Brain microvascular endothelial cell (primary cell): ENCODE measurements at regions not wholly inside any gene's neighbourhood (a gene's known extent, or its start where the extent isn't known, plus 50 kb on each side); places are given as distances from the start of the nearest gene placed in this dataset.
"Not testable (repeated sequence)": the region's sequence is repeated elsewhere in the genome, so short reads cannot be mapped to it uniquely, and the experiment has no call there.

Source experiments
- DNase-seq: peaks from one replicate; pipeline ENCODE4 v3.0.0-alpha.2; 2020
- H3K27ac ChIP-seq: fragments of 250-450 bp; sonication (Bioruptor Pico); 2 replicates; pipeline ENCODE4 v1.5.1; 2020; ENCODE audit warnings: mild to moderate bottlenecking, moderate library complexity
- H3K27me3 ChIP-seq: fragments of 250-450 bp; sonication (Bioruptor Pico); replicated peaks from 2 replicates; pipeline ENCODE4 v1.5.1; 2020; ENCODE audit warnings: mild to moderate bottlenecking
- H3K36me3 ChIP-seq: fragments of 250-450 bp; sonication (Bioruptor Pico); replicated peaks from 2 replicates; pipeline ENCODE4 v1.5.1; 2020; ENCODE audit warnings: mild to moderate bottlenecking
- H3K4me3 ChIP-seq: 2 replicates; pipeline ENCODE4 v1.5.1; 2011; ENCODE audit warnings: low read depth, mild to moderate bottlenecking, control low read depth, low read length, moderate library complexity
- CTCF ChIP-seq: IDR thresholded peaks from 2 replicates; pipeline ENCODE4 v1.5.1; 2011; ENCODE audit warnings: low read depth, mild to moderate bottlenecking, moderate library complexity, low read length, control low read depth, inconsistent platforms; ENCODE audit errors: missing control alignments
- in situ Hi-C: cut with HindIII; loops from 2 replicates; pipeline ENCODE4 v1.10.0; 2017; ENCODE audit warnings: low sequenced_read_pairs, low pct_ligation_motif_present

- DNase-seq, result no peak
- H3K4me3 ChIP-seq, result no peak overlapping the region
- no peak for TF ChIP-seq CTCF
- in situ Hi-C loops, result no loop called here
- H3K27ac ChIP-seq, result no peak overlapping the region
- no peaks in the 10 kb centered on the region for H3K27me3 ChIP-seq
- no peaks in the 10 kb centered on the region for H3K36me3 ChIP-seq
These were observed 143.1 kb downstream of the OTUD1 start for GRCh38 chr10:23581906-23582450.

- TF ChIP-seq CTCF, result no peak
- no peak overlapping the region for H3K27ac ChIP-seq
- no peak for DNase-seq
- no peak overlapping the region for H3K4me3 ChIP-seq
- H3K27me3 ChIP-seq, result no peaks in the 10 kb centered on the region
- no peaks in the 10 kb centered on the region for H3K36me3 ChIP-seq
- in situ Hi-C loops, result no loop called here
These were observed 145.5 kb downstream of the OTUD1 start for GRCh38 chr10:23584396-23584795.

- no peak overlapping the region for H3K4me3 ChIP-seq
- no peak for DNase-seq
- H3K36me3 ChIP-seq, result no peaks in the 10 kb centered on the region
- no peak for TF ChIP-seq CTCF
- no peak overlapping the region for H3K27ac ChIP-seq
- in situ Hi-C loops, result no loop called here
- H3K27me3 ChIP-seq, result no peaks in the 10 kb centered on the region
These were observed 146.3 kb downstream of the OTUD1 start for GRCh38 chr10:23585186-23585585.

- in situ Hi-C loops, result no loop called here
- Histone ChIP-seq H3K27ac (no peak overlapping the region), H3K4me3 (no peak overlapping the region), H3K27me3 (no peaks in the 10 kb centered on the region), H3K36me3 (no peaks in the 10 kb centered on the region)
- no peak for DNase-seq
- TF ChIP-seq CTCF, result no peak
These were observed 146.8 kb downstream of the OTUD1 start for GRCh38 chr10:23585666-23586065.

- H3K4me3 ChIP-seq, H3K27me3 ChIP-seq, in situ Hi-C loops, H3K36me3 ChIP-seq, DNase-seq, H3K27ac ChIP-seq: not testable (repeated sequence)
These were observed 156.4 kb downstream of the OTUD1 start for GRCh38 chr10:23595278-23595677.

GRCh38 chr10:23604613-23605012 lies 165.7 kb downstream of the OTUD1 start:
- H3K27me3 ChIP-seq, result no peaks in the 10 kb centered on the region
- H3K36me3 ChIP-seq, result no peaks in the 10 kb centered on the region
- no peak for DNase-seq
- no peak overlapping the region for H3K4me3 ChIP-seq
- in situ Hi-C loops, result no loop called here
- H3K27ac ChIP-seq, result no peak overlapping the region
- no peak for TF ChIP-seq CTCF
